CD4-positive, alpha-beta T cell (primary cell): ENCODE measurements at regions not wholly inside any gene's neighbourhood (a gene's known extent, or its start where the extent isn't known, plus 50 kb on each side); places are given as distances from the start of the nearest gene placed in this dataset.

ENCODE experiments used
- ATAC-seq: fragments of 200-7000 bp; cut with Tn5 transposase; one replicate; pipeline ENCODE4 v1.10.0; 2022; ENCODE audit warnings: mild to moderate bottlenecking; ENCODE audit not compliant: poor library complexity
- CTCF ChIA-PET: fragments of 350-600 bp; sonication (Branson Sonifier 250); formaldehyde crosslinking; loops from one replicate; lab custom pipeline; 2021; ENCODE audit warnings: antibody characterized with exemption, inconsistent platforms; lab: Charles Lee
- POLR2A ChIA-PET: fragments of 350-600 bp; sonication (Branson Sonifier 250); formaldehyde crosslinking; loops from one replicate; lab custom pipeline; 2021; ENCODE audit warnings: antibody characterized with exemption, inconsistent platforms; lab: Charles Lee
- DNase-seq, 14 experiments: peaks; one replicate each; pipeline ENCODE4 v3.0.0-alpha.2; 2013 to 2020; ENCODE audit warnings: mixed read lengths in 2 of 14
- H3K27ac ChIP-seq, 2 donors: one replicate each; pipeline versions ENCODE4 v1.5.1 to v1.7.0; 2013; ENCODE audit warnings: low read length in 2 of 2, low read depth in 1 of 2, mild to moderate bottlenecking in 1 of 2
- H3K27me3 ChIP-seq, 2 experiments: 1 replicate in 1 of 2; 2 replicates in 1 of 2; pipeline versions ENCODE4 v1.6.1 to v1.7.0; 2013; ENCODE audit warnings: low read length in 2 of 2, control low read depth in 1 of 2, mild to moderate bottlenecking in 1 of 2, moderate library complexity in 1 of 2; ENCODE audit not compliant: insufficient read depth in 2 of 2, control insufficient read depth in 1 of 2
- H3K36me3 ChIP-seq: one replicate; pipeline ENCODE4 v1.6.1; 2013; ENCODE audit warnings: low read length, control low read depth; ENCODE audit not compliant: insufficient read depth
- H3K4me1 ChIP-seq: one replicate; pipeline ENCODE4 v1.6.1; 2013; ENCODE audit warnings: low read length, control low read depth; ENCODE audit not compliant: insufficient read depth
- H3K4me3 ChIP-seq: one replicate; pipeline ENCODE4 v1.5.1; 2013; ENCODE audit warnings: mild to moderate bottlenecking, low read length, moderate library complexity
- H3K9me3 ChIP-seq, 2 experiments: 1 replicate in 1 of 2; 2 replicates in 1 of 2; pipeline versions ENCODE4 v1.6.1 to v1.7.0; 2013; ENCODE audit warnings: low read length in 2 of 2, mild to moderate bottlenecking in 2 of 2, control low read depth in 1 of 2, moderate library complexity in 1 of 2; ENCODE audit not compliant: control insufficient read depth in 1 of 2, insufficient read depth in 1 of 2
- H3K27ac Mint-ChIP-seq: one replicate; pipeline ENCODE4 v1.8.0; 2020; ENCODE audit warnings: mixed read lengths
- H3K27me3 Mint-ChIP-seq: one replicate; pipeline ENCODE4 v1.8.0; 2021; ENCODE audit warnings: mixed read lengths
- H3K36me3 Mint-ChIP-seq: one replicate; pipeline ENCODE4 v1.8.0; 2021; ENCODE audit warnings: low read depth, mixed read lengths
- H3K4me1 Mint-ChIP-seq: one replicate; pipeline ENCODE4 v1.8.0; 2021; ENCODE audit warnings: low read depth, mixed read lengths
- H3K4me3 Mint-ChIP-seq: one replicate; pipeline ENCODE4 v1.8.0; 2020; ENCODE audit warnings: mild to moderate bottlenecking, mixed read lengths
- H3K9me3 Mint-ChIP-seq: one replicate; pipeline ENCODE4 v1.8.0; 2020; ENCODE audit warnings: mixed read lengths
- intact Hi-C, 2 experiments: fragments of 100-400 bp; cut with DNase I in 1 of 2; cut with micrococcal nuclease in 1 of 2; formaldehyde crosslinking; loops; one replicate each; pipeline versions ENCODE4 v1.15.1 to v1.9.0; 2023 to 2025; cut with DNase I, micrococcal nuclease
- TF ChIP-seq, protein P1 (sequence below): fragments of 200-600 bp; IDR thresholded peaks from one replicate; pipeline ENCODE4 v1.8.0; 2022; ENCODE audit warnings: antibody characterized with exemption, mild to moderate bottlenecking

DNA sequence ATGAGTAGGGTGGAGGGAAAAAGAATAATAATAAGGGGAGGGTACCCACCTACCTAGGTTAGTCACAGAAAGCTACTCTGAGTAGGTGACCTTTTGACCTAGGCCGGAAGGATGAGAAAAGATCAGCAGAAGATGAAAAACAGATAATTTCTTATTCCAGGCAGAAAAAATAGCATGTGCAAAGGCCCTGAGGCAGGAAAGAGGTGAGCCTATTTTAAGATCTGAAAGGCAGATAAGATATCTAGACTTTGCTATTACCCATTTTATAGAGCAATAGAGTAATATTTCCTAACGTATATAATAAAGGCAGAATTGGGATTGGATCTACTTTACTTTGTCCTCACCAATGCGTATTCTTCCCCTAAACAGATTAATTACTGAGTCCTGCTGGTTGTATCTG is 393.9 kb upstream of the MPDZ start:
- Mint-ChIP-seq H3K27ac (no peak overlapping the region), H3K4me3 (no peak overlapping the region), H3K36me3 (no peaks in the 10 kb centered on the region), H3K9me3 (peaks cover 5% of the 10 kb centered on the region), H3K27me3 (no peaks in the 10 kb centered on the region), H3K4me1 (no peaks in the 10 kb centered on the region)
- intact Hi-C loops, result no loop called here
- POLR2A ChIA-PET, result no interaction called here
- no peak for ATAC-seq
- Histone ChIP-seq H3K9me3 (peaks cover 4 to 13% of the 10 kb centered on the region in 2 experiments), H3K27me3 (no peaks in the 10 kb centered on the region), H3K27ac (no peak overlapping the region), H3K4me3 (no peak overlapping the region), H3K36me3 (no peaks in the 10 kb centered on the region), H3K4me1 (no peaks in the 10 kb centered on the region)
- CTCF ChIA-PET, result no interaction called here
- no peak for DNase-seq
- TF ChIP-seq, protein P1, sequence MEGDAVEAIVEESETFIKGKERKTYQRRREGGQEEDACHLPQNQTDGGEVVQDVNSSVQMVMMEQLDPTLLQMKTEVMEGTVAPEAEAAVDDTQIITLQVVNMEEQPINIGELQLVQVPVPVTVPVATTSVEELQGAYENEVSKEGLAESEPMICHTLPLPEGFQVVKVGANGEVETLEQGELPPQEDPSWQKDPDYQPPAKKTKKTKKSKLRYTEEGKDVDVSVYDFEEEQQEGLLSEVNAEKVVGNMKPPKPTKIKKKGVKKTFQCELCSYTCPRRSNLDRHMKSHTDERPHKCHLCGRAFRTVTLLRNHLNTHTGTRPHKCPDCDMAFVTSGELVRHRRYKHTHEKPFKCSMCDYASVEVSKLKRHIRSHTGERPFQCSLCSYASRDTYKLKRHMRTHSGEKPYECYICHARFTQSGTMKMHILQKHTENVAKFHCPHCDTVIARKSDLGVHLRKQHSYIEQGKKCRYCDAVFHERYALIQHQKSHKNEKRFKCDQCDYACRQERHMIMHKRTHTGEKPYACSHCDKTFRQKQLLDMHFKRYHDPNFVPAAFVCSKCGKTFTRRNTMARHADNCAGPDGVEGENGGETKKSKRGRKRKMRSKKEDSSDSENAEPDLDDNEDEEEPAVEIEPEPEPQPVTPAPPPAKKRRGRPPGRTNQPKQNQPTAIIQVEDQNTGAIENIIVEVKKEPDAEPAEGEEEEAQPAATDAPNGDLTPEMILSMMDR, result no peak

DNA sequence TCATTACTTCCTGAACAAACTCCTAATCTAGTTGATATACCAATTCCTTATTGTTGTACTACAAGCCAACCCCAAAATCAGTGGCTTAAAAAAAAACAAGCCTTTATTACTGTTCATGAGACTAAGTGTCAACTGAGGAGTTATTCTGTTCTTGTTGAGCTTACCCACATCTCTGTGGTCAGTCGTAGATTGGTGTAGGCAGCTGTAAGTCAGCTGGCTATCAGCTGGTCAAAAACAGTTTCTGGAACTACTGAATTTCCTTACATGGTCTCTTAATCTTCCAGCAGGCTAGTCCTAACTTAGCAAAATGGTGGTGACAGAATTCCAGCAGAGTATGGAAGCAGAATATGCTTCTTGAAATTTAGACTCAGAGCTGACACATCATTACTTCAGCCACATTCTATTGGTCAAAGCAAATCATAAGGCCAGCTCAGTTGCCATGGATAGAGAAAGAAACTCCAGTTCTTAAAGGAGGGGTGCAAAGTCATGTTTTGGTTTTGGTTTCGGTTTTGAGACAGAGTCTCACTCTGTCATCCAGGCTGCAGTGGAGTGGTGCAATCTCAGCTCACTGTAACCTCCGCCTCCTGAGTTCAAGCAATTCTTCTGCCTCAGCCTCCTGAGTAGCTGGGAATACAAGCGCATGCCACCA is 386.1 kb upstream of the MPDZ start:
- H3K9me3 Mint-ChIP-seq, result peaks cover 15% of the 10 kb centered on the region
- H3K4me1 ChIP-seq, result no peaks in the 10 kb centered on the region
- CTCF ChIA-PET, result no interaction called here
- H3K27ac Mint-ChIP-seq, result no peak overlapping the region
- no peaks in the 10 kb centered on the region for H3K4me1 Mint-ChIP-seq
- H3K27me3 ChIP-seq, result no peaks in the 10 kb centered on the region
- TF ChIP-seq, protein P1, result no peak
- intact Hi-C loops, result no loop called here
- H3K27ac ChIP-seq, result no peak overlapping the region
- POLR2A ChIA-PET, result no interaction called here
- H3K27me3 Mint-ChIP-seq, result no peaks in the 10 kb centered on the region
- no peak for ATAC-seq
- H3K36me3 ChIP-seq, result no peaks in the 10 kb centered on the region
- no peaks in the 10 kb centered on the region for H3K36me3 Mint-ChIP-seq
- DNase-seq, result peak in 1 of 14 experiments; percentile 15
- no peak overlapping the region for H3K4me3 Mint-ChIP-seq
- H3K4me3 ChIP-seq, result no peak overlapping the region
- H3K9me3 ChIP-seq, result peaks cover 0 to 4% of the 10 kb centered on the region in 2 experiments

DNA sequence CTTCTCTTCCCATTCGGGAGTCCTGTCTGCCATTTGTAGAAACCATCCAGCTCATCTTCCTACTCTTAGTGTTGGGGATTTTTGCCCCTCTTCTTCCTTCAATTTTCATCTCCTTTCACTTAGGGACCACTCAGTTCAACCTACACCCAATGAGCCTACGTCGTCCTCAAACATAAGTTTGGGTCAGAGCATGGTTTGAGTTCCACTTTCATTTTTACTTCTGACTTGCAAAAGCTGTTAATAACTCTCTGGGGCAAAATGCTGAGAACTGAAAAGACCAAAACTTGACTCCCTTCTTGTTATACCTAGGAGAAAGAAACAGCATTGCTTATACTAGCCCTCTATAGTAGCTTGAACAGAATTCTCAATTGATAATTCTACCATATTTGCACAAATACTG is 381.5 kb upstream of the MPDZ start:
- Histone ChIP-seq H3K9me3 (no peaks in the 10 kb centered on the region), H3K27ac (no peak overlapping the region), H3K27me3 (no peaks in the 10 kb centered on the region), H3K4me1 (no peaks in the 10 kb centered on the region), H3K4me3 (no peak overlapping the region), H3K36me3 (no peaks in the 10 kb centered on the region)
- TF ChIP-seq, protein P1, result no peak
- ChIA-PET CTCF (no interaction called here), POLR2A (no interaction called here)
- no peaks in the 10 kb centered on the region for H3K4me1 Mint-ChIP-seq
- H3K27ac Mint-ChIP-seq, result no peak overlapping the region
- DNase-seq, result no peak
- no peaks in the 10 kb centered on the region for H3K36me3 Mint-ChIP-seq
- no peaks in the 10 kb centered on the region for H3K27me3 Mint-ChIP-seq
- no peak for ATAC-seq
- intact Hi-C loops, result no loop called here
- H3K9me3 Mint-ChIP-seq, result peaks cover 13% of the 10 kb centered on the region
- H3K4me3 Mint-ChIP-seq, result no peak overlapping the region
